Pancreas (tissue), 10 donors: ENCODE measurements at regions not wholly inside any gene's neighbourhood (a gene's known extent, or its start where the extent isn't known, plus 50 kb on each side); places are given as distances from the start of the nearest gene placed in this dataset.
A peak's percentile ranks its signal among the peaks of the same experiment; 100 is the strongest.

ENCODE experiments used
- ATAC-seq, 4 donors: fragments of 200-7000 bp; cut with Tn5 transposase; one replicate each; pipeline versions ENCODE4 v1.8.0 to v1.9.1; 2020; ENCODE audit warnings: mild to moderate bottlenecking in 4 of 4, moderate library complexity in 4 of 4
- DNase-seq, 6 donors: peaks; one replicate each; pipeline ENCODE4 v3.0.0-alpha.2; 2020
- FAIRE-seq: peaks from 2 replicates; lab custom pipeline; 2012; peaks lifted over from hg19 to GRCh38; lab: Jason Lieb, UNC
- H3K27ac ChIP-seq, 4 donors: fragments of 200-600 bp; sonication (generic); 1 replicate in 3 of 4; 2 replicates in 1 of 4; pipeline versions ENCODE4 v1.5.0 to v1.8.0; 2020
- H3K27me3 ChIP-seq, 4 donors: fragments of 200-600 bp; one replicate each; pipeline ENCODE4 v1.8.0; 2021
- H3K36me3 ChIP-seq, 3 donors: fragments of 200-600 bp; sonication (generic) in 1 of 3; one replicate each; pipeline versions ENCODE4 v1.5.0 to v1.8.0; 2020 to 2021
- H3K4me1 ChIP-seq, 3 donors: fragments of 200-600 bp; one replicate each; pipeline ENCODE4 v1.8.0; 2021
- H3K4me3 ChIP-seq, 4 donors: fragments of 200-600 bp; sonication (generic) in 2 of 4; one replicate each; pipeline versions ENCODE4 v1.5.0 to v1.8.0; 2020 to 2021
- H3K9me3 ChIP-seq, 4 donors: fragments of 200-600 bp; one replicate each; pipeline ENCODE4 v1.8.0; 2021
- CTCF ChIP-seq, 4 donors: fragments of 200-600 bp; sonication (generic) in 3 of 4; IDR thresholded peaks; one replicate each; pipeline versions ENCODE4 v1.5.0 to v1.8.0; 2021; ENCODE audit warnings: antibody characterized with exemption in 4 of 4
- WGBS, 2 donors: extraction: QIAGEN DNeasy Blood & Tissue Kit; methylation state at CpG; one replicate each; pipeline ENCODE4 v1.1.7; 2013; 5-methylcytosine and 5-hydroxymethylcytosine counted together
- intact Hi-C, 3 donors: fragments of 100-400 bp; cut with DNase I; formaldehyde crosslinking; loops; one replicate each; pipeline versions ENCODE4 v1.11.1 to v1.14.2; 2022
- donor health status: healthy with polysubstance abuse.
- donor health status: DM: no; HTN: no; CAD: no; lungs with moderate emphysema.
- donor health status: DM: no; HTN: no; CAD: no.
- donor health status: control.
- donor health status: control.
- donor health status: Bipolar disorder and iron deficiency.
- donor health status: DM: yes; HTN: yes; CAD: no.
- donor health status: DM: no; HTN: no; CAD: no.
- donor health status: DM: no; HTN: no; CAD: no.
- donor health status: DM: yes; HTN: yes; CAD: no.

GRCh38 chr13:79786176-79786575 is 305.2 kb downstream of the NDFIP2 start:
- intact Hi-C loops = no loop called here
- Histone ChIP-seq H3K36me3 (no peaks in the 10 kb centered on the region), H3K4me1 (peaks cover 0 to 8% (median 0%) of the 10 kb centered on the region in 3 donors), H3K4me3 (no peak overlapping the region), H3K27me3 (no peaks in the 10 kb centered on the region), H3K9me3 (no peaks in the 10 kb centered on the region), H3K27ac (no peak overlapping the region)
- FAIRE-seq (no peak), ATAC-seq (no peak), DNase-seq (no peak)
- no peak for TF ChIP-seq CTCF (IDR thresholded peaks at IDR 0.05)
- WGBS, 2 donors = 94 to 97% methylated on average over 4 of the region's 4 CpGs

GRCh38 chr13:79782541-79783205 is 301.7 kb downstream of the NDFIP2 start:
- Histone ChIP-seq H3K9me3 (no peaks in the 10 kb centered on the region), H3K4me1 (peaks cover 0 to 8% (median 0%) of the 10 kb centered on the region in 3 donors), H3K4me3 (no peak overlapping the region), H3K27me3 (no peaks in the 10 kb centered on the region), H3K27ac (no peak overlapping the region), H3K36me3 (no peaks in the 10 kb centered on the region)
- ATAC-seq (peak; percentile 80 to 95 (median 94)), FAIRE-seq (no peak), DNase-seq (peak; percentile 38 to 73 (median 54))
- intact Hi-C loops = no loop called here
- 43% methylated on average over 14 of the region's 14 CpGs for WGBS, 2 donors
- no peak for TF ChIP-seq CTCF (IDR thresholded peaks at IDR 0.05)

GRCh38 chr13:79781829-79782540 is 301.0 kb downstream of the NDFIP2 start:
- no peak for ATAC-seq
- H3K27me3 ChIP-seq = no peaks in the 10 kb centered on the region
- no peak overlapping the region for H3K27ac ChIP-seq
- DNase-seq = no peak
- no peaks in the 10 kb centered on the region for H3K36me3 ChIP-seq
- no peak overlapping the region for H3K4me3 ChIP-seq
- WGBS, 2 donors = 84 to 85% methylated on average over 5 of the region's 5 CpGs
- intact Hi-C loops = no loop called here
- no peak for TF ChIP-seq CTCF (IDR thresholded peaks at IDR 0.05)
- peaks cover 0 to 11% (median 0%) of the 10 kb centered on the region in 3 donors for H3K4me1 ChIP-seq
- FAIRE-seq = no peak
- H3K9me3 ChIP-seq = no peaks in the 10 kb centered on the region

- WGBS, 2 donors = 82 to 85% methylated on average over 3 of the region's 3 CpGs
- no peak for DNase-seq
- H3K4me3 ChIP-seq = no peak overlapping the region
- no peaks in the 10 kb centered on the region for H3K36me3 ChIP-seq
- ATAC-seq = no peak
- FAIRE-seq = no peak
- TF ChIP-seq CTCF (IDR thresholded peaks at IDR 0.05) = no peak
- H3K27me3 ChIP-seq = no peaks in the 10 kb centered on the region
- no peak overlapping the region for H3K27ac ChIP-seq
- H3K4me1 ChIP-seq = peaks cover 0 to 11% (median 0%) of the 10 kb centered on the region in 3 donors
- intact Hi-C loops = no loop called here
- no peaks in the 10 kb centered on the region for H3K9me3 ChIP-seq
These were observed 299.3 kb downstream of the NDFIP2 start for GRCh38 chr13:79780240-79780639.

- Histone ChIP-seq H3K4me1 (peaks cover 0 to 11% (median 0%) of the 10 kb centered on the region in 3 donors), H3K27me3 (no peaks in the 10 kb centered on the region), H3K27ac (no peak overlapping the region), H3K4me3 (no peak overlapping the region), H3K9me3 (no peaks in the 10 kb centered on the region), H3K36me3 (no peaks in the 10 kb centered on the region)
- DNase-seq = no peak
- 78 to 83% methylated on average over 1 of the region's 1 CpG for WGBS, 2 donors
- ATAC-seq = peak in 3 of 4 donors; percentile 27 to 63 (median 50)
- intact Hi-C loops = loop anchor here in 1 of 3 donors (10.0 kb wide), 1 partner anchor 585 kb away; no protein-coding TSS in a partner anchor
- TF ChIP-seq CTCF (IDR thresholded peaks at IDR 0.05) = no peak
- FAIRE-seq = no peak
These were observed 298.8 kb downstream of the NDFIP2 start for GRCh38 chr13:79779761-79780160.
